Hippocampal formation (tissue), 2 donors: ENCODE measurements at regions not wholly inside any gene's neighbourhood (a gene's known extent, or its start where the extent isn't known, plus 50 kb on each side); places are given as distances from the start of the nearest gene placed in this dataset.

ENCODE experiments used
- DNase-seq, 2 donors: peaks; one replicate each; lab custom pipeline; 2025; lab: John Stamatoyannopoulos, UW

DNA sequence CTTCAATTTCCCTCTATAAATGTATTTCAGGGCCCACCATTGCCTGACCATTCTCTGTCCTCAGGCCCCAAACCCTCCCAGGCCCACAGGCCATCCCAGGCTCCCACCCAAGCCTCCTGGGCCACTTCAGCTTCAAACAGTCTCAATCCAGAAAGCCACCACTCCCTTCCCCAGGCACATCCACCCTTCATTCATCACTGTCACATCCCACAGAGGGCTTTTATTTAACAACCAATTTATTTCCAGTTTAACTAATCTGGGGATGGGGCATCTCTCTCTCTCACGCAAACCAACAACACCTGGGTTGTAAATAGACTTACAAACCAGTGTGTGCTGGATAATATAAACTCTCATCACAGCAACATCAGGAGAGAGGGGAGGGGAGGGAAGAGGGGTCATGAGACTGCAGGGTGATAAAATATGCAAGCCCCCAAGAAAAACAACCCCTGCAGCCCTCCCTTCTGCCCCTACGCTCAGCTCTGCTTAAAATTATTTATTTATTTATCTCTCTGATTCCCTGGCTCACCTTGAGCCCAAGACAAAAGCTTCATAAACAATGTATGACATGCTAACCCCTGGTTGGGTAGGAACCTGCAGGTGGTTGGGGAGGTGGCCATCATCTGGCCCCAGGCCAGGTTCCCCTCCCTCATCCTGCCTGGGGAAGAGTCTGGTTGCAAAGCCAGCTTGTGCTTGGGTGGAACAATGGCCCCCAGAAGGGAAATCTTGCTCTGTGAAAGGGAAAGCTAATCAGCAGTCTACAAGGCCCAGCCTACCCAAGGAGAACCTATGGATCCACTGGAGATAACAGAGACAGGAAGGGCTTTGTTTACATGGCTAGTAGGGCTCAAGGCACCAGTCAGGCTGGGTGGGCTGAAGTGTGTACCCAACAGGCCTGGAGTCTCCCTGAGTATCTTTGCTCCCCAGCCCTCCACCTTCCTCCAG lies 359.2 kb downstream of the BUD13 start:
- no peak for DNase-seq

DNA sequence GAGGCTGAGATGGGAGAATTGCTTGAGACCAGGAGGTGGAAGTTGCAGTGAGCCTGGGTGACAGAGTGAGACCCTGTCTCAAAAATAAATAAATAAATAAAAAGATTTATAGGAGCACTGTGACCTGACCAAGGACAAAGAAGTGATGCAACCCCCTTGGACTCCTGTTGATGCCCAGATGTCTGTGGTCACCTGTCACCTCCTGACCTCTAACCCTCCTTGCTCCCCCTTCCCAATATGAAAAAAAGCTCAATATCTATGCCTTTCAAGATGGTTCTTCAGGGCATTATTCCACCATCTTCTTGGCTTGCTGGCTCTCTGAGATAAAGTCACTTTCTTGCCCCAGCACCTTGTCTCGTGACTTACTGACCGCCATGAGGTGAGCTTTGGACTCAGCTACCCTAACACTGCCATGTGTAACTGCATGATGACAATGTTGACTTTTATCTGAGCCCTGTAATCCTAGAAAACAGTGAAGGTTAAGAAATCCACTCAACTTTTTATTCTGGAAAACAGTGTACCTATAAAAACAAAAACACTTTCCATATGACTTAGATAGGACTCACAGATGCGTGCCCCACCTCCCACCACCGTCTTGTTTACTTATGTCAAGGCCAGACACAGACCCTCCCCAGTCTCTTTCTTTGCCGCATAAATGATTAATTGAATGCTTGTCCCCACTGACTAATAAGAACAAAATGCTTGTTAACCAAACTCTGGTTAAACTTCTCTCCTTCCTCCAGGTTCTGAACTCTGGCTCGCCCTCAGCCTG lies 360.5 kb downstream of the BUD13 start:
- DNase-seq: no peak

DNA sequence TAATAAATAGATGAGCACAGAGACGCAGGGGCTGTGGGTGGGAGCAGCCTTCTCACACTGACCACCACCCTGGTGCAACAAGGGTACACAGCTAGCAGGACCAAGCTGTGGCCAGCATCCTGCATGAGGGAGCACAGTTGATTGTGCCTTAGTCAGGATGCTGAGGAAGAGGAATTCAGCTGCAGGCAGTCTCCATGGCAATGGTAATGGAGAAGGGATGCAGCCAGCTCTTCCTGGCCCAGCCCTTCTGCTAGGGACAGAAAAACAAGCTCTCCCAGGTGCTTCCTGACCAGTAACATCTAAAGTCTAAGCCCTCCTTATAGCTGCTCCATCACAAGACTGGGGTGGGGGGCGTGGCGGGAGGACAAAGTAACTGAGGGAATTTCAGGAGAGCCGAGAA lies 363.5 kb downstream of the BUD13 start:
- no peak for DNase-seq

DNA sequence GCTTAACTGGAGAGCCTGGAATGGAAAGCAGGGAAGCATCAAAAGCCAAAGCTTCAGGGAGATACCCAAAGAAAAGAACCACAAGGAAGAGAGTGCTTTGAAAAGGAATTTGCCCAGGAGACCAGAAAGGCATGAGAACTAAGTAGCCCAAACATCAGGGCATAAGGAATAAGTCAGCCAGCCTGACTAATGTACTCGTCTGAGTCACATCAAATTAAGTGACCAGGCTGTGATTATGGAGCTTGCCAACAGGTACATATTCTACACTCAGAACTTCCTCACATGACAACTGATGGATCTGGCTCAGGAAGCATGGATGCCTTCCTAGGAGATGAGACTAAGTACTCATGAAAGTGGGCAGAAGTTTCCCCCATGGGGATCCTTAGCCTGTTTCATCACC lies 366.7 kb downstream of the BUD13 start:
- DNase-seq: no peak

DNA sequence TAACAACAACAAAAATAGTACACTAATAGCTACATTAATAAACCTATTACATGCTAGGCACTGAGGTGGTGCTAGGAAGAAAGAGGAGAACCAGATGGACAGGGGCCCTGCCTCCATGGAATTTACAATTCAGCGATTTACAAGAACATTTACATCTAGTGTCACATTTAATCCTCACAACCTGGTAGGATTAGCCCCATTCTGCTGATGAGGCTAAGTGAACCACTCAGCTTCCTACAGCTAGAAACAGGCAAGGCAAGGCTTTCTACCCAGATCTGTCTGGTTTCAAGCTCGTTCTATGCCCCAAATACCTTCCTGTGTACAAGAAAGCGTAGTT lies 368.4 kb downstream of the BUD13 start:
- no peak for DNase-seq

DNA sequence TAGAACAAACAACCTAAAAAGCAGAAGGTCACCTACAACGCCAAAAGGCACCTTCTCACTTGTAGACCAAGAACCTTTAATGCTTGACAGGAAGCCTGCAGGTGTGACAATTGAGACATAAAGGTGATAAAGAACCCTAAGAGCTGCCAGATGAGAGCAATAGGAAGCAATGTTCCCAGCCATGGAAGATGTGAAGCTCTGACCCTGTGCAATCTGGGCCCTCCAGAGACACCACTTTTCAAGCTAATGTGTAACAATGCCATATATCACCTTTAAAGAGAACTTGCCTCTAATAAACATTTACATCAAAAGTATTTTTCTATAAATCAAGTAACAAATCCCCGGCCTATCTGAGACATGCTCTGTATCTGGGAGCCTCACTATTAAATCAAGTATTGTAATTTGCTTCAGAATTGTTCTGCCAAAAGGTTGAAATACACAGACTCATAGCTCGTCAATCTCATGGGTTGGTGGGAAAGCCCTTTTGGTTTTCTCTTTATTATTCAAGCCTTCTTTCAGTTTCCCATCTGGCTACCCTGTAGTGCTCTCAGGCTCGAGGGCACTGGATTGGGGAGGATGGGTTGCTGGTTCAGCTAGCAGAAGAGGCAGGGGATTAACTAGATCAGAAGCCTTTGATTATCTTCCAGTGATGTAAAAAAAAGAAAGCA lies 368.9 kb downstream of the BUD13 start:
- DNase-seq: no peak

DNA sequence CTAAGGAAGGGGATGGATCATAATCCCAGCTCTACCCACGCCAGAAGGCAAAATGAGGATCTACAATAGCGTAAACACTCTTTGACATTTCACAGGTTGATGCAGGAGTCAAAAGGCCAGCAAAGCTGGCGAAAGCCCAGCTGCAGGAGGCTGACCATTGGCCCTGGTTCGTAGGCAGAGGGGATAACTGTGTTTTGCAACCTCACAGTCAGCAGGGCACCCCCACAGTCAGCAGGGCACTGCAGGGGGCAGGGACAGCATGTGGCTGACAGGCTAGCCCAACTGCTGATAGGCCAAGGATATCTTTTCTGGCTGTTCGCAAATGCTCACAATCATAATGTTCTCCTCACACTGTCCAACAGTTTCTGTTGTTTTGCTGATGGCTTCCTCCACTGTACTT lies 372.7 kb downstream of the BUD13 start:
- DNase-seq: no peak

DNA sequence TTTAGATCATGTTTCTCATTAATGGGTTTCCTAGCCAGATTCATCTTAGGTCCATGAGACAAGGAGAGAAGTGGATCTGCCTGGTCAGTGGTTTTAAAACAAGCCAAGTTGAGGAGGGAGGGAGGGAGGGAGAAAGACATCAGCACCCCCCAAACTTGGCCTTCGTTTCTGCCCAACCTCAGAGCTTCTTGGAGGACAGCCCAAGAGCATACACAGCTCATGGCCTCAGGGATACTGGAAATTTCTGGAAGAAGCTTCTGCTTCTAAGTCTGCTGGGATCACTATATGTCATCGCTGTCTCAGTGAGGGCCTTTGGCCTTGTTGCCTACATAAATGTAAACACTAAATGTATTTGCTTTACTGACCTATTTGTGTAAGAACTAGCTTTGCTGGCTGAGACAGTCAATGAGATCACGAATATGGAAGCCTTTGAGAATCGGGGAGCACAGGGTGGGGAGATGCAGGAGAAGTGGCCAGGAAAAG lies 375.1 kb downstream of the BUD13 start:
- no peak for DNase-seq

DNA sequence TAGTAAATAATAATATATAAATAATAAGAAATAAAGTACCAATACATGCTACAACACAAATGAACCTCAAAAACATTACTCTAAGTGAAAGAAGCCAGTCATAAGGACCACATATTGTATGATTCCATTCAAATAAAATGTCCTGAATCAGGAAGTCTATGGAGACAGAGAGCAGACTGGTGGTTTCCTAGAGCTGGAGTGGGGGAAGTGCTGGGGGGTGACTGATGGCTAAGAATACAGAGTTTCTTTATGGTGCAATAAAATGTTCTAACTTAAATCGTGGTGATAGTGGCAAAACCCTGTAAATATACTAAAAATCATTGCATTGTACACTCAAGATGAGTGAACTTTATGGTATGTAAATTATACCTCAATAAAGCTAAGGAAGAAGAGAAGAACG lies 376.5 kb downstream of the BUD13 start:
- no peak for DNase-seq

DNA sequence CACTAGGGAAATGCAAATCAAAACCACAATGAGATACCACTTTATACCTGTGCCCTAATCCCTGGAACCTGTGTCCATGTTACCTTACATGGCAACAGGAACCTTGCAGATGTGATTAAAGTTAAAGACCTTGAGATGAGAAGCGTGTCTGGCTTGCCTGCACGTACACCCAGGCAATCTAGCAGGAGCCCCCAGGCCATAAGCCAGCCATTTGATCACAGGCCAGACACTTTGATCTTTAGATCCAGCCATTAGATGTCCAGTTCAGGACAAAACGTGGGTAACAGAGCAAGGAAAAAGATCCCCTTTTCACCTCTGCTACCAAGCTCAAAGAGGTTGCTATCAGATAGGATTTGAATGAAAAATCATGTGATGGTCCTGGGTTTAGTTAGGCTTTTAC lies 378.8 kb downstream of the BUD13 start:
- DNase-seq: no peak

DNA sequence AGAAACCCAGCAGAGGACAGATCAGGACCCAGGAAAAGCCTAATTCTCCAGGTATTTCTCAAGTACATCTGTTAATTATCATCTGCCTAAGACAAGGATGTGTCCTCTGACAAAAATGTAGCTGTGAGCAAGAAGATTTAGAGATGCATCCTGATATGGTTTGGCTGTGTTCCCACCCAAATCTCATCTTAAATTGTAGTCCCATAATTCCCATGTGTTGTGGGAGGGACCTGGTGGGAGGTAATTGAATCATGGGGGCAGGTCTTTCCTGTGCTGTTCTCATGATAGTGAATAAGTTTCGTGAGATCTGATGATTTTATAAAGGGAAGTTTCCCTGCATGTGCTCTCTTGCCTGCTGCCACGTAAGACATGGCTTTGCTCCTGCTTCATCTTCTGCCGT lies 381.8 kb downstream of the BUD13 start:
- no peak for DNase-seq

DNA sequence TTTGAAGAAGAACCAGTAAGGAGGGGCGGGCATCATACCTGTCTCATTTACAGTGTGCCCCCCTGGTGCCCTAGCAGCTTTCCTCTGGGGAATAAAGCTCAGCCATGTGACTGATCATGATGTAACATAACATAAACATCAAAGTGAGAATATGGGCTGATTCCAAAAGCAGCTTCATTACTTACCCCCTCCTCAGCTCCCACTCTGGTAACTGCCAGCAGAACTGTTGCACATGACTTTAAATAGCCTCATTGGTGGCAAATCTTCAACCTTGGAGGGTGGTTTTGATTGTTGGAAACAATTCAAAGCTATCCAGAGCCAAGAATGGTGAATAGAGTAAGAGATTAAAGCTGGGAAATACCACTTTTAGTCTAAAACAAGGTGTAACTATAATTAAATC lies 384.6 kb downstream of the BUD13 start:
- DNase-seq: no peak

DNA sequence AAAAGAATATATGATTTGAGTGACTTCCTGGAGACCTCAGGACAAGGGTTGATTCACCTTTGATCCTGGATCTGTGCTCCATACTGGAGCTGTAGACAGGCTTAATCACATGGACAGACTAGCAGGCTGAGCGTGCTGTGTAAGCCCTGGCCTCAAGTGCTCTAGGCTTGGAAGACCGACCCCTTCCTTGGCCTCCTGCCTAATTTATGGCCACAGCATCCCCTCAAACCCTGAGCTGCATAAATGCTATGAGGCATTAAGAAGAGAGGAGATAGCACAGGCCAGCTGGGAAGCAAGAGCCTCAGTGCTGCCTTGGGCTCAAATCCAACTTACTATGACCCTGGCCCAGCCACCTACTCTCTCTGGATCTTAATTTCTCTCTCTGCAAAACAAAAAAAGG lies 385.1 kb downstream of the BUD13 start:
- no peak for DNase-seq

DNA sequence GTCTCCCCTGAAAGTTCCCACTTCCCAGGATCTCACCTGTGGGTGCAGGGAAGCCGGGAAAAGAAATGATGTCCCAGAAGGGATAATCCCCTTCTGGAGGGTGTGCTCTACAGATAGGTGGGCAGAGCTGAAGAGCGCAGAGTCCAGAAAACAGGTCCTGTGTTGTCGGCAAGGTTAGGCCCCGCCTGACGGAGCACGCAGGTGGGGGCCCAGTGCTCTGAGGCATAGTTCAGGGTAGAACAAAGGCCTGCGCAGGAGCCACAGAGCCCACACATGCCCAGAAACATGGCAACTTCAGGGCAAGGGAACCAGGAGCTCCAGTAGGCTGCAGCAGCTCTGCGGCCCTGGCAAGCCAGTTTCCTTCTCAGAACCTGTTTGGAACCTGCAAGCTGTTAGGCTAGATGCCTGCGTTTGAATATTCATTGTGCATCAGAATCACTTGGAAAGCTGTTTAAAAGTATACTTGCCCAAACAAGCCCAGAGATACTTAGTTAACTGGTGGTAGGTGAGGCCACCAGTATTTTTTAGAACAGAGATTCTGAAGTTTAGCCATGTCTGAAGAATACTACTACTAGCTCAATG lies 386.6 kb downstream of the BUD13 start:
- DNase-seq: no peak

DNA sequence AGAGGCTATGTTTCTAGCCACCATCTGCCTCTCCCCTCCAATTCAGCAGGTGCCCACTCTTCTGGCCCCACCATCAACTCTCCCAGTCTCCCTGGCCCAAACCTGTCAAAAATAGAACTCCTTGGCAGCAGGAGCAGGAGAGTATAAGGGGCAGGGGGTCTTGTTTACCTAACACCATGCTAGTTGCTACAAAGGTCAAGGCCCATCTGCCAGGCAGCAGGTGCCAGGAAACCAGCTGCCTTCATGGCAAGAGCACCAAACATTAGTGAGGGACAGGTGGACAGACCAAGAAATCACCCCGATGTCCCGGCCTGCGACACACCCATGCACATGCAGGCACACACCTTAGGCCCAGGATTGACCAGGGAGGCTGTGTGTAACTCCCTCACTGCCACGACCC lies 387.9 kb downstream of the BUD13 start:
- DNase-seq: no peak

DNA sequence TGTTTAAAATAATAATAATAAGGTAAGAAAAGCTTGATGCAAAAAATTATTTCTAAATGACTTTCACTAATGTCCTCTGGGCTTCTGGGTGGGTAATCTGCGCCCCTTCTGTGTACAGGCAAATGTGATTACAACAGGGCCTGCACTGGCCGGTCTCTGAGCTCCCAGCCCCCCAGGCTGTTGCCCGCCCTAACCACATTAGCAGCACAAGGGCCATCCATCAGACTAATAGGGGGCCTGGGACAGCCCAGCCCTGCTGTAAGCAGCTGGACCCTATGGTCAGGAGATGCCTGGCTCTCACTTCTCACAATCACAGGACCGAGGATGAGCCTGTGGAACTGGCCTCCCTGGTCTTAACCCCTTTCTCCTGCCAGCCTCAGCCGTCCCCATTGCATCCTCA lies 388.4 kb downstream of the BUD13 start:
- no peak for DNase-seq

DNA sequence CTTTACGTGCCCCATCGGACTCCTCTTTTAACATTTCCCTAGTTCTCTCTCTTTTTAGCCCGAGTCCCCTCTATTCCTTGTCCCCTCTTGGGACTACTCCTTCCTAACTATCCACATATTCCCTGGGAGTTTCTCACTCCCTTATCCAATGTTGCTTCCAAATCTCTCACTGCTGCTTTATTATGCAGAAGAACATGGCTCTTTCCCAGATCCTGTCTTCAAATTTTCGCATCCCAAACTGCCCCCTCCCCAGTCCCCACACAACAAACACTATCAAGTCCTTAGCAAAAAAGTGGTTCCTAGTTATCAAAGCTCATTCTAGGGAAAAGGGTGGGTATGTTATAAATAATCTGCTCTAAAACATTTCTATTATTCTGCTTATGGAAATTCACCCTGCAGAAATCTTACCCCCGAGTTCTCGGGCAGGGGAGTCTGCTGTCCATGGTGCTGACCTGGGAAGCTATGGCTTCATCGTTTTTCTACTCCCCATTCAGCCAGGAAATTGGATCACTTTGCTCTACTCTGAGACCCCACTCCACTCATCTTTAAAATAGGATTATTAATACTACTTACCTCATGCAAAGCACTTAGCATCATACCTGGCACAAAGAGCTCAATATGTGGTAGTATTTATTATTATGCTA lies 393.5 kb downstream of the BUD13 start:
- DNase-seq: no peak

DNA sequence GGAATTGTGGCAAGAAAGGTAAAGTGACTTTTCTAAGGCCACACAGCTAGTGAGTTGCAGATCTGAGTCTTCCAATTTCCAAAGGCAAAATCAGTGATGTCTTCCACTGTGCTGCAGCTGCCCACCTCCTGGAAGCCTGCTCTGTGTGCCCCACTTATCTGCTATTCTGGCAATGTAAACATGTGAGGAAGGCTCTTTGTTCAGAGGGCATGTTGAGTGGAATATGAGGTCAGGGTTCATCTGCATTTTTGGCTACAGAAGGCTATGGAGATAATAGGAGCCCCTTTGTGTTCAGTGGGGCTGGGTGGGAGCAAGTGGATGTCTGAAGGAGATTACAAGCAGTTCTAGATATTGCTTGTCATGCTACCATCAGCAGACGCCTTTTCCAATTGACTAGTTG lies 396.2 kb downstream of the BUD13 start:
- DNase-seq: no peak

DNA sequence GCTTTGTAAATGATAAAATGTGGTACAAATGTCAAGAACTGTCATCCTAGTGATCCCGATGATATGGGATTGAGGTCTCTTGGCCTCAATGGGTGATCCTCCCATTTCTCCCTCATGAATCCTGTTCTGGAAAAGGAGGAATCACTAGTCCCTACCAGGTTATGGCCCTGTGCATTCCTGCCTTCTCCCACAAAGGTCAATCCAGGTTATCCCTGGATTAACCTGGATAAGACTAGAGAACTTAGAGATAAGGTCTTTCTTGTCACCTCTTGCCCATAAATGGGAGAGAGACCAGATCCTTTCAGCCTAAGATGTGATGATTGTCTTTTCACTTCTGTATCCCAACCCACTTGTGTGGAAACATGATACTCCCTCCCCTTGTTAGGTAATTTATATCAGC lies 396.7 kb downstream of the BUD13 start:
- no peak for DNase-seq

DNA sequence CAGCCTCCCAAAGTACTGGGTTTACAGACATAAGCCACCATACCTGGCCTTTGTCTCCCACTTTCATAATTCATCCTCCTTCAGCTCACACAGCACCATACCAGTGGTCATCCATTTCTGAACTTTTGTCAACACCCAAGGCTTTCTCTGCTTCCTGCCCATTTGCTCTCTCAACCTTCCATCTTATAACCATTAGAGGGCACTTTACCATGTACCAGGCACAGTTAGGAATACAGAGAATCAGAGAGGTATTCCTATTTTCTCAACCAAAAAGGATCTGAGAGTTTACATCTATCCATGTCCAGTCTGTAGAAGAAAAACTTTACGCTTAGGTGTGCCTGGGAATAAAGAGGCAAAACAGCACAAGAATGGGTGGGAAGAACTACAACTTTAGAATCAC lies 397.6 kb downstream of the BUD13 start:
- no peak for DNase-seq

DNA sequence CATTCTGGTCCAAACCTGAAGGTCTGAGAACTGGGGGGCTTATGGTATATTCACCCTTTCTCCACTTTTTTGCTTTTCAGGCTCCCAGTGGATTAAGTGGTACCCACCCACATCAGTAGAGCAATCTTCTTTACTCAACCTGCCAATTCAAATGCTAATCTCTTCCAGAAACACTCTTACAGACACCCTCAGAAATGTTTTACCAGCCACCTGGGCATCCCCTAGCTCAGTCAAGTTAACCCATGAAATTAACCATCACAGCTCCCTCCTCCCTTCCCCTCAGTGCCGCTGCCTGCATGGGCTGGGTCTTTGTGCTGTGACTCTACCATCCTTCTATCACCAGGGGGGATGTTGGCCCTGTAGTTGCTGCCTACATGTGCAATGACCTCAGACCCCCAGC lies 398.7 kb downstream of the BUD13 start:
- no peak for DNase-seq
